UCSD-AML1 (cell line): ENCODE measurements at regions not wholly inside any gene's neighbourhood (a gene's known extent, or its start where the extent isn't known, plus 50 kb on each side); places are given as distances from the start of the nearest gene placed in this dataset.
"Not testable (repeated sequence)": the region's sequence is repeated elsewhere in the genome, so short reads cannot be mapped to it uniquely, and the experiment has no call there.

Source experiments
- DNase-seq: peaks from one replicate; lab custom pipeline; 2025; ENCODE audit not compliant: unreplicated experiment; lab: John Stamatoyannopoulos, UW

DNA sequence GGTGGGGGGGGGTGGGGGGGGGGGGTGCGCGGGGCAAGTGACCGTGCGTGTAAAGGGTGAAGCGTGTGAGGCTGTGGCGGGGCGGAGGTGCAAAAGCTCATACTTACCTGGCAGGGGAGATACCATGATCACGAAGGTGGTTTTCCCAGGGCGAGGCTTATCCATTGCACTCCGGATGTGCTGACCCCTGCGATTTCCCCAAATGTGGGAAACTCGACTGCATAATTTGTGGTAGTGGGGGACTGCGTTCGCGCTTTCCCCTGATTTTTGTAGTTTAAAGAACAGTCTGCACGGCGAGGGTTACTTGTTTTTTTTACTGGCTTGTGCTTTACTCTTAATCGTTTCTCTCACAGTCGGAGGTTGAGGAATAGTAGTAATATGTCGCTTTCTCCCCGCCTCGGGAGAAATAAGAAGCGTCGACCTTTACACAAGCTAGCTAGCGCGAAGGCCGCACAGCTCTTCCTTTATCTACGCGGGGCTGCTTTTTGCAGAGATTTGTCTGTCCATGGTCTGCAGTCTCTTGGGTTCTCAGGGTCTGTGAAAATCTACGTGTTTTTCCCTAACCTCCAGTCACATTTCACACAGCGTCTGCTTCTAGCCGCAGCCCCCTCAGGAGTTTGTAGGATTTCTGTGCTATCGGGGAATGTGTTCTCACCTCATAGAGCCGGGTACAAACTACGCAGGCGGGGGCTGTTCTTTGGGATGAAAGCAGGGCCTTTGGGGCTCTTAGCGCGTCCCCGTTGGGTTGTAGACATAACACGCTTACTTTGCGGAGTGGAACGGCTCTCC is 148.1 kb upstream of the NOTCH2NLA start:
- DNase-seq, result peak; percentile 80

DNA sequence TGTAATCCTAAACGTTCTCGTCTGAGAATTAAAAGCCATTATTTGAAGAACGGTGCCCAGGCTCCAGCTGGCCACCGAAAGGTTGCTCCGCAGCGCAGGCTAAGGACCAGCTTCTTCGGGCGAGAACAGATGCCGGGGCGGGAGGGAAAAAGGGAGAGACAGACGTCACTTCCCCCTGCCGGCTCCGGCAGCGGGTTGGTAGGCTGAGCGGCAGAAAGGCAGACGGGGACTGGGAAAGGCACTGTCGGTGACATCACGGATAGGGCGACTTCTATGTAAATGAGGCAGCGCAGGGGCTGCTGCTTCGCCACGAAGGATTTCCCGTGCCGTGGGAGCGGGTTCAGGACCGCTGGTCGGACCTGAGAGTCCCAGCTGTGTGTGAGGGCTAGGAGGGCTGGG is 147.5 kb upstream of the NOTCH2NLA start:
- DNase-seq, result peak; percentile 75

DNA sequence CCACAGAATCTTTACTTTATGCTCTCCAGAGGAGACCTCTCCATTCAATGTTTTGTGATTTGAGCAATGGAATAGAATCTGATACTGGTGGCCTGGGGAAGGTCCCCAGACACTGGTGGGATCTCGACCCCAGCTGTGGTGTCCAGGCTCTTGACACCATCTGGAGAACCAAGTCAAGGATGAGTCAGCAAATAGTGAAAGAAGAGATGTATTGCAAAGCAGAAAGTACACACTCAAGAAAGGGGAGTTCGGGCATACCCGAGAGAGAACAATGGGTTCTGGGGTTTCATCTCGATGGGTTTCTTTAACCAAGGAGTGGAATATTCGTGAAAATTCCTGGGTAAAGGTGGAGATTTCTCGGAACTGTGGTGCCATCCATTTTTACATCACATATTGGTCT is 146.3 kb upstream of the NOTCH2NLA start:
- DNase-seq, result not testable (repeated sequence)

DNA sequence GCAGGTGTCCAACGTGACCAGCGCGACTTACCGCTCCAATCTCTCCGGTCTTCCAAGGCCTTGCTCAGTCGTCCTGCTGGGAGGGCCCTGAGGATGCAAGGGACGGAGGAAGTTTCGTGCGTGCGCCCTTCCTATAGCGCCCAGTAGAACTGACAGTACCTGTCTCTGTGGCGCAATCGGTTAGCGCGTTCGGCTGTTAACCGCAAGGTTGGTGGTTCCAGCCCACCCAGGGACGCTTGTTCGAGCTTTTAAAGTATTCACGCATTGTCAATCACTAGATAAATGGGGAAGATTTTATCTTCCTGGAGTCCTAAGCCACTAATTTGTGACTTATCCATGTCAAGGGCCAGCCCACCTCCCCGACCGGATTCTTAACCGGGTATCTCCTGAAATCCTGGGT is 141.1 kb upstream of the NOTCH2NLA start:
- peak; percentile 13 for DNase-seq

DNA sequence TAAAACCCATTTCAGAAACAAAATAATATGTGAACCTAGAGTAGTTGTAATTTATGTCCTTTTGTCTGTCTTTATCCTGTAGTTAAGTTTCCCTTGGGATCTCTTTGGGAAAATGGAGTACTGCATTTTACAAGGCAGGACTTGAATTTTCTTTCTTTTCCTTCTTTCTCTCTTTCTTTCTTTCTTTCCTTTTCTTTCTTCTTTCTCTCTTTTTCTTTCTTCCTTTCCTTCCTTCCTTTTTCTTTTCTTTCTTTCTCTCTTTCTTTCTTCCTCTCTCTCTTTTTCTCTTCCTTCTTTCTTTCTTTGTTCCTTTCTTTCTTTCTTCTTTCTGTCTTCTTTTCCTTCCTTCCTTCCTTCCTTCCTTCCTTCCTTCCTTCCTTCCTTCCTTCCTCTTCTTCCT is 126.6 kb upstream of the NOTCH2NLA start:
- DNase-seq, result not testable (repeated sequence)

DNA sequence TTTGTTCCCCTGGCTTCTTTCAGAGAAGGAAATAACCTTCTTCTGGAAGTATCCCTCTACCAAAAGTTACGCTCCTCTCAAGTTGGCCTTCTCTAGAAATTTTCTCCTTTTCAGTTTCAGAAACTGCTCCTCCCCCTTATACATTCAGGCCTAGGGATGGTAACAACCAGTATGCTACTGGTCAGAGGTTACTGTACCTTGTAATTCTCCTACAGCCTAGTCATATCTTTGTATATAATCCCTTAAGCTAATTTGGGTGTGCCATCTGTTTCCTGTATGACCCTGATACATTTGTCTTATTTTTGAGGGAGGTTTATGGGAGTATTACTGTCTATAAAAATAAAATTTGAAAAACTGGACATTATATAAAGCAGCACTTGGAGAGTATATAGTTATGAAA is 98.0 kb upstream of the NOTCH2NLA start:
- DNase-seq, result not testable (repeated sequence)

DNA sequence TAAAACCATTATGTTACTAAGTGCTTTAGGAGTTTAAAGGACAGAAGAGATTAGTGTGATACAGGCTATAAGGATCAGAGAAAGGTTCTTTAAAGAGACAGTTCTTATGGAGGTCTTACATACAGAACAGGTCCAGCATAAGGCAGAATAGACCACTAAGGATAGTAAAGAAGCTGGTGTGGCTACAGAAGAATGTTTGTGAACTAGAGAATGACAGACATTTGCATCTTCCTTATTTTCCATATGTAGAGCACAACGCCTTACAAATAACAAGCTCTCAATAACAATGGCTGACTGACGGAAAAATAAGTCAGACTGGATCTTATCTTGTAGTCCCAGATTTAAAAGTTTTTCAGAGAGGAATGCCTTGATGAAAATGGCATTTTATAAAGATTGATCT is 95.6 kb upstream of the NOTCH2NLA start:
- DNase-seq, result not testable (repeated sequence)

DNA sequence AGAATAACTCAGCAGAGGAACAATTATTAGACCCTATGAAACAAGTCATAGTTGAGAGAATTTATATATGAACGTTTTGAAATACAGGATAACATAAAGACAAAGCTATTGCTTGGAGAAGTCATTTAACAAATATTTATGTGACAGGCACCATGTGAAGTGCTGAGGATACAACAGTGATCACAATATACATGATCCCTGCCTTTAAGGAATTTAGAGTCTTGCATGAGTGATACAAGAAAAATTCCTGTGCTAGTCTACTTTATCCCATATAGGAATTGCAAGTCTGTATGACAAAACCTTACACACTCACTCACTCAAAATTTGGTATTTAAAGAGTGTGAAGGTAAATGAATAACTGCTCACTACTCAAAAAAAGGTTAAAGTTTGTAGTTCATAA is 94.5 kb upstream of the NOTCH2NLA start:
- not testable (repeated sequence) for DNase-seq

DNA sequence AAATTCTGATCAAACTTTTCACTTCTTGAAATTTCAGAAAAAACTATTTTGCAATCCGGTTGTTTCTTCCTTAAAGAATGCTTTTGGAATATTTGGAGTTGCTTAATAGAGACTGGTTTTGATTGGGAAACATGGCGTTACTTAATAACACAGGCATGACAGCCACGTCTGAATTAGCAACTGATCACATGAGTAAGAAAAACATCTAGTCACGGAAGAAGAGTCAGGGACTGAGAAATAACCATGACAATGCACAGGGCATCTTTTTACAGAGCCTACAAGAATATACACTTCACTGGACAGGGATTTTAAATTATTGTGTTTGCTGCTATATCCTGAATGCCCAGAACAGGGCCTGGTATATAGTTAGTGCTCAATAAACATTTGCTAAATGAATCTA is 94.1 kb upstream of the NOTCH2NLA start:
- not testable (repeated sequence) for DNase-seq

DNA sequence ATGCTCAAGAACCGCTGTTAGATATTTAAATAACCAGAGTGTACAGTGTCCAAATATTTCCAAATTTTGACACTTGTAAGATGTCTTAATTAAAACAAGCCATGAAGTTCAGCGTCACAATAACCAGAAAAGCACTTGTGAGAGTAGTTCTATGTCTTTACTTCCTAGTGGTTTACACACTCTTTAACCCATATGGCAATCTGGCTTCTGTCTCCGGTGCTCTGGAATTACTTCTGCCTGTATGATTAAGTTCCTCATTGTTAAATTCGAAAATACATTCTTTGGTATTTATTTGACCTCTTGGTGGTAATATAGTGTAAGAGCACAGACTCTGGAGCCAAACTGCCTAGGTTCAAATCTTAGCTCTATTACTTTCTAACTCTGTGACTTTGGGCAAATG is 89.9 kb upstream of the NOTCH2NLA start:
- DNase-seq, result not testable (repeated sequence)

DNA sequence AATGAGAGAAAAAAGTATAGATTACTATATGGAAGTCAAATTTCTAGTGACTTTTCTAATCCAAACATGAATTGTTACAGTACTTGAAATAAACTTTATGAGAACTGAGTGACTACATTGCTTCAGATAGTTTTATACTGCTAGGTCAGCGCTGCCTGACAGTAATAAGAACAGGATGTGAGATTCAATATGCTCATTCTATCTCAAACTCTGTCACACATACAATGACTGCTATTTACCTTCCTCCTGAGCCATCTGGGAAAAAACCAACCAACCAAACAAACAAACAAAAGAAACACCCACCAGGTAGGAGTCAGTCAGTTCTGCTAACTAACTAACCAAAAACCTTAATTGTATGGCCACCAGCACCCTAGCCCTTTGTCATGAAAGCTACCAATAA is 89.0 kb upstream of the NOTCH2NLA start:
- not testable (repeated sequence) for DNase-seq

DNA sequence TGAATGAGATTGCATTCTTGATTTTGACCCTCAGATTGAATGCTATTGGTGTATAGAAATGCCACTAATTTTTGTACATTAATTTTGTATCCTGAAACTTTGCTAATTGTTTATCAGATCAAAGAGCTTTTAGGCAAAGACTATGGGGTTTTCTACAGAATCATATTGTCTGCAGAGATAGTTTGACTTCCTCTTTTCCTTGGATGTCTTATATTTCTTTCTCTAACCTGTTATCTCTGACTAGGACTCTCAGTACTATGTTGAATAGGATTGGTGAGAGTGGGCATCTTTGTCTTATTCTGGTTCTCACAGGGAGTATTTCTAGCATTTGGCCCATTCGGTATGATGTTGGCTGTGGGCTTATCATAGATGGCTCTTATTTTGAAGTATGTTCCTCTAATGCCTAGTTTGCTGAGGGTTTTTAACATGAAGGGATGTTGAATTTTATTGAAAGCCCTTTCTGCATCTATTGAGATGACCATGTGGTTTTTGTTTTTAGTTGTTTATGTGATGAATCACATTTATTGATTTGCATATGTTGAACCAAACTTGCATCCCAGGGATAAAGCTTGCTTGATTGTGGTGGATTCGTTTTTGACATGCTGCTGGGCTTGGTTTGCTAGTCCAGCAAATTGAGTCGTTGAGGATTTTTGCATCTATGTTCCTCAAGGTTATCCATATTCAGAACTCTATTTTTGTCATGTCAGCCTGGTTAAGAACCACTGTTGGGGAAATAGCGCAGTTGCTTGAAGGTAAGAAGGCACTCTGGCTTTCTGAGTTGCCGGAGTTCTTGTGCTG is 85.8 kb upstream of the NOTCH2NLA start:
- not testable (repeated sequence) for DNase-seq

DNA sequence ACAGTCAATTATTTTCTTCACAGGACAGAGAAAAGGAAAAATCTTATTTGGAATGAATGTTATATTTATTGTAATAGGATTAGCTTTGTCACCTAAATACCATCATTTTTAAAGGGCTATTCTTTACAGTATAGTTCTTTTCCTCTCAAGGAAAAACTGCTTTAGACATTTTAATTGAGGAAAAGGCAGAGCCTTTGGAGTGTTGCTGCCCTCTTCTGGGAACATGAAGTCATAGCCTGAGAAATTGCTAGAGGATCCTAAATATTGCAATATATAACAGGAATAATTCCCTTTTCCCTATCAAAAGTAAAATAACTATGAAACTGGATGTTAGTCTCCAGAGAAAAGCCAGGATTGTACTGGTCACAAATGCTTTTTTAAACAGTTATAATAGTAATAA is 81.8 kb upstream of the NOTCH2NLA start:
- DNase-seq, result not testable (repeated sequence)

DNA sequence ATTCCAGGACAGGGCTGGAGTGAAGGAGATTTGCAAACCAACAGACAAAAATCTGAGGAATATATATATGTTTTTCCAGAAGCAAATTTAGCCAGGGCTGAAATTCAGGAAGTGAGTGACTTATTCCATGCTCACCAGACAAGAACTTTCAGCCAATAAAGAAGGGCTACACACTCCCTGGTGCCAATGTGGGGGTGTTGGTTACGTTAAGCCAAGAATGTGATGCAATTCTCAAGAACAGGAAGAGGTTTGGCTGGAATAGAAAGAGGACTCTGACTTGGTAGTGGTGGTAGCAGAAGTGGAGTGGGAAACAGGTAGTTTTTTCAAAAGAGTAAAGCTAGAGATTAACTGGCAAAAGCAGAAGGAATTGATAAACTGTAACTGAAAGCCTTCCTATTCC is 80.6 kb upstream of the NOTCH2NLA start:
- DNase-seq, result not testable (repeated sequence)

DNA sequence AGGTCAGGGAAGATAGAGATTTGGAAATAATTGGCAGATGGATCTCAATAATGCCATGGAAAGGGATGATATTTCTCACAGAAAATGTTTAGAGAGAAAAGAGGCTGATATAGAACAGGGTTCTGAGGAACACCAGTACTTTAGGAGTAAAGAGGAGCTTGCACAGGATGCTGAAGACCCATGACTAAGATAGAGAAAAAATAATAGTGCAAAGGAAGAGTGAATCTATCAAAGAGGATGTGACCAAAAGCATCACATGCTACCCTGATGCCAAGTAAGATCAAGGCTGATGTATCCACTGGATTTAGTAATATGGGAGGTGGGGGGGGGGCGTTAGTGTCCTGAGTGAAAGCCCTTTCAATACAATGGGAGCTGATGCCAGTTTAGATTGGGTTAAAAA is 80.1 kb upstream of the NOTCH2NLA start:
- DNase-seq, result not testable (repeated sequence)

DNA sequence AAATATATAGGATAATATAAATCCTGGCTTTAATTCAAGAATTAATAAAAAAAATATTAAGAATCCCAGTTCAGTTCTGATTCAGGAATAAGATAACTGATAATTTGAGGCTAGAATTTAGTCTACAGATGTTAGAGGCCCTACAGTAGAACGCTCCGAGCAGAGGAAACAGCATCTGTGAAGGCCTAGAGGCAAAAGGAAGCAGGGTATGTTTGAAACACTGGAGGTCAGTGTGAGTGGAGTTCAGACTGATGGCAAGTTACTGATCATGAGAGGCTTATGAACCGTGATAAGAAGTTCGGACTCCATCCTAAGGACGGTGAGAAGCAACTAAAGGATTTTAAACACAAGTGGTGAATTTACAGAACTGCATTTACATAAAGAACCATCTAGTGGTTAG is 79.3 kb upstream of the NOTCH2NLA start:
- DNase-seq, result not testable (repeated sequence)

DNA sequence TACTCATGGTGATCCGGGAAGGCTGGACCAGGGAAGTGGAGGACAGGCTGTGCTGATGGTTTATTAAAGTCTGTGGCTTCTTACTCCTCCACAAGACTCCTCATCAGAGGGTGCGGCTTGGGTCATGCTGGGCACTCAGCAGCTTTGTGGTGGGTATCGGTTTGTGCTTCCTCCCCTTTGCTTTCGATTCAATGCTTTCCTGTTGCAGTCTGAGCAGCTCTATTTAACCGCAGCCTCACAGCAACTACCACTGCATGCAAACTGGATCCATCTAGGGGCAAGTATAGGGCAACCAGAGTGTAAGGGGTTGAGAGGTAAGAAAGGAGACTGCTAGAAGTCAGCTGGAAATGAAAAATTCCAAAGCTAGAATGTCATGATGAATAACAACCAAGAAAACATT is 78.8 kb upstream of the NOTCH2NLA start:
- not testable (repeated sequence) for DNase-seq

DNA sequence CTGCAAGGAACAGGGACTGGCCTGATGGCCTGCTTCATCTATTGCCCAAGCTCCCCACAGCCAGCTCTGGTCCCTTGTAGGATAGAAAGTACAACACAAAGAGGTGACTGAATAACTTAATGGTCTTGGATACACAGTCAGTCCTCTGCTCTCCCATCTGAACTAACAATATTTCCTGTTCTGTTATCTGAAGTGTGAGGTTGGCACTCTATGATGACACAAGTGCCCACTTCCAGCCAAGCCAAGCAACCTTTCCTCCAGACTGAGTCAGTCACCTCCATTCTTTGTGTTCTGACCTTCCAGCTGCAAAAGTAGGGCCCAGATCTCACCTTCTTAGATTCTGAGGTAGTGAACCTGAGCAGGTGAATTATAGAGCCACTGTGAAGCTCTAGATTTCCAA is 77.8 kb upstream of the NOTCH2NLA start:
- DNase-seq, result not testable (repeated sequence)

DNA sequence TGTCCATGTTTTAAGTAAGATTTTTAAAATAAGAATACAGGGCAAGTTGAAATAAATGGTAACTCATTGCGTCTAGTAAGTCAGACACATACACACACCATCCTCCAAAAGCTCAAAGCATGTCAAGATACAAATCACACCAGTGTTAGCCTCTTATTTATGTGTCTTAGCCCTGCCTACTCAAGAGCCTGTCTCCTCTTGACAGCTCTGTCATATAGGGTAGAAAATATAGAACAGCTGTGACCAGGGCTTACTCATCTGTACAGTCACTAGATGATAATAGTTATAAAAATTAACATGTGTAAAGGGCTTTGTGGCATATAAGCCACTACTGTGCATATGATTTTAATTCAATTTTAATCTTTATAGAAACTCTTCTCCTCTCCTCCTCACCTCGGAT is 76.6 kb upstream of the NOTCH2NLA start:
- not testable (repeated sequence) for DNase-seq

DNA sequence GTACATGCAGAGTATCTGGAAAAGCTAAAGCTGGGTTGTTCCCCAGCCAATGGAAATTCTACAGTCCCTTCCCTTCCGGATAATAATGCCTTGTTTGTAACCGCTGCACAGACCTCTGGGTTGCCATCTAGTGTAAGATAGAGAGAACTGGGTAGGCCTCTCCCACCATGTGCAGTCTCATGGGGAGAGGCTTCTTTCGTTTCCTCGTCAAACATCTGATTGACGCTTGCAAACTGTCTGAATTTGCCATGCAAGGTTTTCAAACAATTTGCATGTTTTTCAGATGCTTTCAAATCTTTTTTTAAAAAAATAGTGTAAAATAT is 69.7 kb upstream of the NOTCH2NLA start:
- not testable (repeated sequence) for DNase-seq

DNA sequence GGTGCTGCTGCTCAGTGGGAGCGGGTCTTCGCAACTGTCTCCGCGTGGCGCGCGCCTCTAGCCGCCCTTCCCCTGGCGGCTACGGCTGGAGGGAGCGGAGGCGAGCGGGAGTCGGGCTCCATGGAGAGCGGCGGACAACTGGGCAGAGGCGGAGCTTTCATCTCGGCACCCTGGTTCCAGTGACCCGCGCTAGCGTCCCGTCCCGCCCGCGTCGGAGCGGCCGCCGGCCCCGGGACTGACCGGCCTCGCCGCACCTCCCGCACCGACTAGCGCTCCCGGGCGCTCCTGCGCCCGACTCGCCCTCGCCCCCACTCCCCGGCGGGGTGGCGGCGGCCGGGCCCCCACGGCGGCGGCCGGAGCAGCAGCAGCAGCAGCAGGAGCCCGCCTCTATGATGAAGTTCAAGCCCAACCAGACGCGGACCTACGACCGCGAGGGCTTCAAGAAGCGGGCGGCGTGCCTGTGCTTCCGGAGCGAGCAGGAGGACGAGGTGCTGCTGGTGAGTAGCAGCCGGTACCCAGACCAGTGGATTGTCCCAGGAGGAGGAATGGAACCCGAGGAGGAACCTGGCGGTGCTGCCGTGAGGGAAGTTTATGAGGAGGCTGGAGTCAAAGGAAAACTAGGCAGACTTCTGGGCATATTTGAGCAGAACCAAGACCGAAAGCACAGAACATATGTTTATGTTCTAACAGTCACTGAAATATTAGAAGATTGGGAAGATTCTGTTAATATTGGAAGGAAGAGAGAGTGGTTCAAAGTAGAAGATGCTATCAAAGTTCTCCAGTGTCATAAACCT is 69.2 kb upstream of the NOTCH2NLA start:
- not testable (repeated sequence) for DNase-seq
